SKM-1 (cell line): ENCODE measurements at regions not wholly inside any gene's neighbourhood (a gene's known extent, or its start where the extent isn't known, plus 50 kb on each side); places are given as distances from the start of the nearest gene placed in this dataset.
"Not testable (repeated sequence)": the region's sequence is repeated elsewhere in the genome, so short reads cannot be mapped to it uniquely, and the experiment has no call there.

Source experiments
- DNase-seq: peaks from one replicate; lab custom pipeline; 2025; ENCODE audit not compliant: unreplicated experiment; lab: John Stamatoyannopoulos, UW

DNA sequence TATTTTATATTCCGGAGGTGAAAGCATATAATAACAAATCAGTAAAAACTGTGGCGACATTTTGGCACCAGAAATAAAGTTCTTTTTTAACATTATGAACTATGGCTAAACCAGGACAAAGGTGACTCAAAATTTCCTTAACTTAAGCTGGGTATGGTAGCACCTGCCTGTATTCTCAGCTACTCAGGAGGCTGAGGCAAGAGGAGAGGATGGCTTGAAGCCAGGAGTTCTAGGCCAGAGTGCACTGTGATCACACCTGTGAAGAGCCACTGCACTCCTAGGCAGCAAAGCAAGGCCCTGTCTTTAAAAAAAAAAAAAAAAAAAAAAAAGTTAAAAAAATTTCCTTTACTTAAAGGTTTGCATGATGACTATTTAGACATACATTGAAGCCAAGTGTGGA lies 63.0 kb upstream of the KIF2A start:
- not testable (repeated sequence) for DNase-seq

DNA sequence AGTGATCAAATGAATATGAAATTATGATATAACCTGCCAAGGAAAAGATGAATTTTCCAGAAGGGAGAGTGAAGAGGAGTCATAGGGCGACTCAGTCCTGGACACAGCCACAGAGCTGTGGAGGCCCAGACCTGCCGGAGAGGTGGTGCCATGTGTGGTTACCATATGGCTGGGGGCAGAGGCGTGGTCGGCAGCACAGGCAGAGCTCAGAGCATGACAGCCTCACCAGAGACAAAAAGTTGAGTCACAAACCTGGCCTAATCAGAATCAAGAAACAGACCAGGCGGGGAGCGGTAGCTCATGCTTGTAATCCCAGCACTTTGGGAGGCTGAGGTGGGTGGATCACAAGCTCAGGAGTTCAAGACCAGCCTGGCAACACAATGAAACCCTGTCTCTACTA lies 57.8 kb upstream of the KIF2A start:
- DNase-seq: not testable (repeated sequence)

DNA sequence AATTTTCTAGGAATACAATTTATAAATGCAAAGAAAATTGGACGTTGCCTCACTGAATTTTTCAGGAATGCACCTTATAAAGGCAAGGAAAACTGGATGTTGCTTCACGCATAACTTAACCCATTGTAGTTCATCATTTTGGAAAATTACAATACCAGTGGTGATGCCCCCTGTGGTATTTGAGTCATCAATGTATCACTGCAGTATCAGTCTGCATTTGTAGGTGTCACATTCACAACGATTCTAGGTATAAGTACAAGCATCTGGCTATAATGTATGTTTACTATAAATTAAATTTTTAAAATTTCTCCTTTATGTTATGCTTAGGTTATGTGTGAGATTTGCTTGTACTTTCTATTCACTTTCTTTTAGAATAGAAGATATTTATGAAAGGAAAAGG lies 55.9 kb upstream of the KIF2A start:
- not testable (repeated sequence) for DNase-seq

DNA sequence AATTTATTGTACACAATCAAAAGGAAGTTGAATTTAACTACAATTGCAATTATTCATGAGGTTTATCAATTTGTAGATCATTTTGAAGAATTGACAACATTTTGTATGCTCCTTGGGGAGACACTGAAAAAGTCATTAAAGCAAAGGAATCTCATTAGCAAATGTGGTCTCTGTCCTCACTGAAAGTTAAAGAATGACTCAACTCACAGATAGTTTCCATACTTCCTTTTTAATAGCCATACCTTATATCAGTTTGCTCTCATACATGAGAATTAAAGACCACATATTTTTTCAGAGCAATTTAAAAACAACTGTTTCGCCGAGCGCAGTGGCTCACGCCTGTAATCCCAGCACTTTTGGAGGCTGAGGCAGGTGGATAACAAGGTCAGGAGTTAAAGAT lies 55.1 kb upstream of the KIF2A start:
- DNase-seq: not testable (repeated sequence)

DNA sequence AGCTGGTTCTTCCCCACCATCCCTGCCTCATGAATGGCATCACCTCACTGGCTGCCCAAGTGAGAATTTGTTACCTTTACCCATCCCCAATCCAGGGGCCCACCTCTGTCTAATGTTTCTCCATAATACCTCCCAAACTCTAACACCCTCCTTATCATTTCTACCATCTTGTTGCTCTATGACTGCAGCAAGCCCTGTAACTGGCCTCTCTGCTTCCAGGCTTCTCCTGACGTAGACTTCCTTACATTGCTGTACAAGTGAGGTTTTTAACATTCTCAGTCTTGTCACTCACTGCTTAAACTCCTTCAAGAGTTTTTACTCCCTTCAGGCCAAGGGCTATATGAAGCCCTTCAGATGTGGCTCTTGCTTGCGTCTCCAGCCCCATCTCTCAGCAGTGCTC lies 53.5 kb upstream of the KIF2A start:
- not testable (repeated sequence) for DNase-seq

DNA sequence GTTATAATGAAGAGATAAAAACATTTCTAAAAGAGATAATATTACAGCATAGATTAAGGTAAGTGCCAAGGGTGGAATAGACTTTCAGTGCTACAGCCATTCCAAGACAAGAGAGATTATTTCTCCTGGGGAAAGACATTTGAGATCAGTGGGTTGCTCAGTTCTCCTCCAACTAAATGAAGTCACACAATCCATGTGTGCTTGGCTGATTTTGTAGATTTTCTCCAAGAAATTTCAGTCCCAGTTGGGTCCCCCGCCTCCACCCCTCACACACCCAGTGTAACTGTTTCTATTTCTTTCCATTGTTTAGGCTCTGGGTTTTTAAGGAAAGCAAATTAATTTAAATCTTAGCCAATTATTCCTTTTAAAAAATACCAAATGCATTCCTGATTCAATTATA lies 50.5 kb upstream of the KIF2A start:
- not testable (repeated sequence) for DNase-seq

DNA sequence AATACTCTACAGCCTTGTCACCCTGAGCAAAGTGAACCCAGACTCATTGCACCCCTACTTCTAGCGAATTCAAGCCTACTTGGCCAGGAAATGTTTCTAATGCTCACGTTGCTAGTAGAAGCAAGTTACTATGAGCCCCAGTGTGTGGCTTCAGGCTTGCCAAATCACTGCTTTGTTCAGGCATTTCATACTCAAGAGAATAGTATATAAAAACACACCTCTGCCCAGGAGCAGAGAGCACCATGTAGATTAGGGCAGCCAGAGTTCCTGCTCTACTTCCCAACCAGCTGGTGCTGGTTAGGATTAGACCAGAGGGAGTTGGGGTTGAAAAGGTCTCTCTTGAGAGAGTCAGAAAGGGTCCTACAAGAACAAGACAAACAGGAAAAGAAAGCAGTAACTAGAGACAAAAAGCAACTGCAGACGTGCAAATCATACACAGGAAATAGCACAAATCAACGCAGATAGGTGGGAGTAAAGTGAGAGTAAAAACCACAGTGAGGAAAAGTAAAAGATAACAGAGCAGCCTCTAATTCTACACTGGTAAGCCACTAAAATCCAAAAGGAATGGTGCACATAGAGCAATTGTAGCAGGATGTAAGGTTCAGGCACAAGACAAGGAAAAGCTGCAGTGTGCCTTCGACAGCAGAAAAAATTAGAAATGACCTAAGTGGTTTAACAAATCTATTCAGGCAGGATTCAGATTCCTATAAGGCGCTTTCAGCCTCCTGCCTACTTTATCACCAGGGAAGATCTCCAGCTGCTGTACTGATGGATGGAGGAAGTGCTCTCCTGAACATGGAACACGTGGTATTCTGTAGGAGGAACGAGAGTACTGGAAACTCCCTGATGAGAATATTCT lies 49.6 kb upstream of the KIF2A start:
- peak; percentile 1 for DNase-seq
